Fibroblast of villous mesenchyme (primary cell): ENCODE measurements at regions not wholly inside any gene's neighbourhood (a gene's known extent, or its start where the extent isn't known, plus 50 kb on each side); places are given as distances from the start of the nearest gene placed in this dataset.

Source experiments
- DNase-seq: peaks from one replicate; pipeline ENCODE4 v3.0.0-alpha.2; 2010; ENCODE audit warnings: low read depth
- H3K4me3 ChIP-seq: 2 replicates; pipeline ENCODE4 v1.5.1; 2011; ENCODE audit warnings: low read depth, mild to moderate bottlenecking, low read length
- TF ChIP-seq, protein P1 (sequence below): IDR thresholded peaks from 2 replicates; pipeline ENCODE4 v1.5.1; 2012; ENCODE audit warnings: low read depth, mild to moderate bottlenecking, low read length; ENCODE audit not compliant: insufficient read depth

DNA sequence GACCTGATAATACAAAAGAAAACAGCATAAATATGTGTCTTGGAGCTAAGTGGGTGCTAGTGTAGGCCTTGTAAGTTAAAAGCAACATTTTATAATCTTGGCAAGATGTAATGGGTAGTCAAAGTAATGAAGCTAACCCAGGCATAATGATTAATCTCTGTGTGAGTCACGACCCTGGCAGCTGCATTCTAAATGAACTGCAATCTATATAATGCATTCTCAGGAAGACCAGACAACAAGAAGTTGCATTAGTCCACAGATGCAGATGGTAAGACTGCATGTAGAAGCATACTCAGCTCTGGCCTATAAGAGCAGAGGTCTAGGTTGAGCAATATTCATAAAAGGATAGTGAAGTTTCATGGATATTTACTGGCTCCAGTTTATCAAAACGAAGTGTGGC, 85.6 kb upstream of the ETAA1 start:
- peak; percentile 92 for DNase-seq
- TF ChIP-seq, protein P1, sequence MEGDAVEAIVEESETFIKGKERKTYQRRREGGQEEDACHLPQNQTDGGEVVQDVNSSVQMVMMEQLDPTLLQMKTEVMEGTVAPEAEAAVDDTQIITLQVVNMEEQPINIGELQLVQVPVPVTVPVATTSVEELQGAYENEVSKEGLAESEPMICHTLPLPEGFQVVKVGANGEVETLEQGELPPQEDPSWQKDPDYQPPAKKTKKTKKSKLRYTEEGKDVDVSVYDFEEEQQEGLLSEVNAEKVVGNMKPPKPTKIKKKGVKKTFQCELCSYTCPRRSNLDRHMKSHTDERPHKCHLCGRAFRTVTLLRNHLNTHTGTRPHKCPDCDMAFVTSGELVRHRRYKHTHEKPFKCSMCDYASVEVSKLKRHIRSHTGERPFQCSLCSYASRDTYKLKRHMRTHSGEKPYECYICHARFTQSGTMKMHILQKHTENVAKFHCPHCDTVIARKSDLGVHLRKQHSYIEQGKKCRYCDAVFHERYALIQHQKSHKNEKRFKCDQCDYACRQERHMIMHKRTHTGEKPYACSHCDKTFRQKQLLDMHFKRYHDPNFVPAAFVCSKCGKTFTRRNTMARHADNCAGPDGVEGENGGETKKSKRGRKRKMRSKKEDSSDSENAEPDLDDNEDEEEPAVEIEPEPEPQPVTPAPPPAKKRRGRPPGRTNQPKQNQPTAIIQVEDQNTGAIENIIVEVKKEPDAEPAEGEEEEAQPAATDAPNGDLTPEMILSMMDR = no peak
- no peak overlapping the region for H3K4me3 ChIP-seq

DNA sequence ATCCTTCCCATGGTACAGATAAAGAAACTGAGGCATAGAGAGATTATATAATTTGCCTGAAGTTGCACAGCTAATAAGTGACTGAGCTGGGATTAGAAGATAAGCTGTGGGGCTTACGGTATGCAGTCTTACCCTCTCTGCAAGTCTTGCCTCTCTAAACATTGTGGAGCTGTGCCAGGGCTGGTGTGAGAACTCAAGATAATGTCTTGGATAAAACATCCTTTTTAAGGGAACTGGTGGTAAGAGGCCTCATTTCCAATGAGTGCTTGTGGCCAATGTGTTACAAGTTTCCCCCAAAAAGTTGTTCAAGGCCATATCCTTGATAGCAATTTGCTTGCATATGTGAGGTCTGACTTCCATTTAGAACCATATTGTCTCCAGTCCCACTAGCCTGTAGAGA, 84.3 kb upstream of the ETAA1 start:
- H3K4me3 ChIP-seq = no peak overlapping the region
- TF ChIP-seq, protein P1 = no peak
- peak; percentile 30 for DNase-seq

DNA sequence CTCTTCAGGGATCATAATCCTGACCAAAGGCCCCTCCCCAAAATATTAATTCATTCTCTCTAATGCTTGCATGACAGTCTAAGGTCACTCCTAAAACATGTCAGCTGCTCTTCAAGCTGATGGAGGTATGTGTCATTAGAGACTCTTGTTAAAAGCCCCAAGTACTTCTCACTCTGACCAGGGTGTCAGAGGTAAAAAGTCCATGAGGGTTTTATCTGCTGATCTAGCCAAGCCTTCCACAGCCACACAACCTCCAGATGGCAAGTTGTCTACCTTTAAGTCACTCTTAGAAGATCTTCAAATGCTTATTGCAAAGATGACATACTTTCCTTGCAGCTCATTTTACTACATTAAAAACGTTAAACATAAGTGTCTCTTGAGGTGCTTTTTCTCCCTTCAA, 83.6 kb upstream of the ETAA1 start:
- TF ChIP-seq, protein P1 = no peak
- no peak overlapping the region for H3K4me3 ChIP-seq
- DNase-seq = no peak

DNA sequence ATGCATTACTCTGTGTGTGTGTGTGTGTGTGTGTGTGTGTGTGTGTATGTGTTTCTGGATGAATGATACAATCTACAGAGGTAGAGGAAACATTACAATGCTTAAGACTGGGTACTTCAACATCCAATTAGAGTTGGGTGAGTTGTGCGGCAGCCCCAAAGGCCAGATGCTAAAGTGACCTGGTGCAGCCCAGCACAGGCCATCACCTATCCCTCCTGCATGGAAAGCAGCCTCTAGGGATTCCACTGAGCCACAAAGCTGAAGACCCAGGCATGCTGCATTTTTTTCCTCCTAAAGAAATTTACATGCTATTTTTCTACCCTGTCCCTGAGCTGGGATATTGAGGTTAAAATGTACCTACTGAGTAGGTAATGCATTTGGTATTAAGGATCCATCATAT, 79.1 kb upstream of the ETAA1 start:
- TF ChIP-seq, protein P1 = no peak
- no peak overlapping the region for H3K4me3 ChIP-seq
- no peak for DNase-seq

DNA sequence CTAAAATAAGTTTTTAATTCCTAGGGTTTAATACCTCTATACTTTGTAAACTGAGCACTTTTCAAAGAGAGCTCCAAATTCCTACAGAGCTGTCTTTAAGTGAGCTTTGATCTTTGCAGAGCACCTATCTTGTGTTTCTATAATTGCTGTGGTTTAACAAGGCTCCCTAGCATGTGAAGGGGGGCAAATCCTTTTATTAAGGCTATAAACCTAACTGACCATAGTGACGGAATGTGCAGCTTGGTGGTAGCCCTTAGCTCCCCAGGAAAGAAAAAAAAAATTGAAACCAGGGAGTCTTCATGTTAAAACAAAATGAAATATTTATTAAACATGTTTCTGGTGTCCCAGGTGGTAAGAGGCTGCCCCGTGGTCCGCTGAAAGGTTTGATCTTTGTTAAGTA, 78.6 kb upstream of the ETAA1 start:
- DNase-seq = no peak
- TF ChIP-seq, protein P1 = no peak
- H3K4me3 ChIP-seq = no peak overlapping the region

DNA sequence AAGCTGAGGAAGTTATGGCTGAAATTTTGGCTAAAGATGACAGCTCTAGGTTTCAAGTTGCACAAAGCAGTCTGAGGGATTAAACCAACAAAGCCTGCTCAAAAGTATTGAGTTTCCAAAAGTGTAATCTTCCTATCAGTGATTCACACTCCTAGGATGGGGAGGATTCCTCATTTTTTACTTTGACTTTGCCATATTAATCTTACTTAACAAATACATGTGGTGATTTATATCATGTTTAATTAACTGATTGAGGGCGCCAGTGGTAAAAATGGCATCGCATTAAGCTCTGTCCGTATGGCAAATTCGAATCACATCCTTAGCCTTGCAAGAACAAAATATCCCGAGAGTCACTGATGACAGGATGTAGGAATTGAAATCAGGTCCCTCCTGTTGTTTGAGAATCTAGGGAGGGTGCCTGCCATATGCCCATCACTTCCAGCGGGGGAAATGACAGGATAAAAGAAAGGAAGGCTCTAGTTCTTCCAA, 78.1 kb upstream of the ETAA1 start:
- DNase-seq = no peak
- TF ChIP-seq, protein P1 = no peak
- no peak overlapping the region for H3K4me3 ChIP-seq

DNA sequence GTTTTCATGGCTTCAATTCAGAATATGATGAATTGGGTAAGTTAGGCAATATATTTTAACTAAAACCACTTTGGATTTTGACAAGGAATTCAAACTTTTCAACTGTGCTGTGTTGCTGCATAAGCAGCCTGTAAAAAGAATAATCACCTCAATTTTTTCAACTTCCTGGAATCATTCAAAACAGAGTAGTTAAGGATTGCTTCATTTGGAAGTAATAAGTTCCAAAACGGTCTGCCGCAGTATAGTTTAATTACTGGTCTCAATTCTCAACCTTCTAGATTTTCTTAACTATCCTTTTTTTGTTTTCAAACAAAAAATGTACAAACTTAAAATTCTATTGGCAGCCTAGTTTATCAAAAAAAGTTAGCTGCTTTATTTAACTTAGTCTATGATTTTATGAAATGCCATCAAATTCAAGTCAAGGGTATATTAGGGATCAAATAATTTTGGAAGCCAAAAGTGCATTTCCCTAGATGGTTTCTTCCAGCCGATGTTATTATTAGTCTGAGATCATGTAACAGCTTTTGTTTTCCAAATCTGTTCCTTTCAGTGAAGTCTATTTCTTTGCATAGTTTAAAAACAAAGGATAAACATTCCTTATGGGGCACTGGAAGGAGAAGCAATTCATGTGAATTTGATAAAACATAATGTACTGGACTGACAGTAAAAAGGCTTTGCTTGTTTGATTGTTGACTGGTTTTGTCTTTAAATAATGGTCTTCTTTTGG, 76.1 kb upstream of the ETAA1 start:
- TF ChIP-seq, protein P1 = no peak
- H3K4me3 ChIP-seq = no peak overlapping the region
- peak; percentile 34 for DNase-seq
